Stimulated activated effector memory CD8-positive, alpha-beta T cell treated with anti-CD3 and anti-CD28 coated beads, Interleukin-12 subunit alpha, Interleukin-12 subunit beta, amount 100 ng/mL, for 72 hours (primary cell): ENCODE measurements at regions not wholly inside any gene's neighbourhood (a gene's known extent, or its start where the extent isn't known, plus 50 kb on each side); places are given as distances from the start of the nearest gene placed in this dataset.

Experiments
- ATAC-seq: fragments of 150-1000 bp; cut with Tn5 transposase; 2 replicates; pipeline ENCODE4 v1.10.0; 2021
- DNase-seq, 2 donors: peaks; one replicate each; pipeline ENCODE4 v3.0.0; 2021 to 2022; ENCODE audit warnings: low spot score in 2 of 2
- H3K27ac Mint-ChIP-seq: one replicate; pipeline ENCODE4 v1.8.0; 2022; ENCODE audit warnings: mild to moderate bottlenecking, mixed read lengths
- H3K36me3 Mint-ChIP-seq: one replicate; pipeline ENCODE4 v1.8.0; 2022; ENCODE audit warnings: mild to moderate bottlenecking, mixed read lengths
- H3K4me1 Mint-ChIP-seq: one replicate; pipeline ENCODE4 v1.8.0; 2022; ENCODE audit warnings: mixed read lengths
- H3K4me3 Mint-ChIP-seq: one replicate; pipeline ENCODE4 v1.8.0; 2022; ENCODE audit warnings: mild to moderate bottlenecking, mixed read lengths
- H3K9me3 Mint-ChIP-seq: one replicate; pipeline ENCODE4 v1.8.0; 2022; ENCODE audit warnings: mixed read lengths

DNA sequence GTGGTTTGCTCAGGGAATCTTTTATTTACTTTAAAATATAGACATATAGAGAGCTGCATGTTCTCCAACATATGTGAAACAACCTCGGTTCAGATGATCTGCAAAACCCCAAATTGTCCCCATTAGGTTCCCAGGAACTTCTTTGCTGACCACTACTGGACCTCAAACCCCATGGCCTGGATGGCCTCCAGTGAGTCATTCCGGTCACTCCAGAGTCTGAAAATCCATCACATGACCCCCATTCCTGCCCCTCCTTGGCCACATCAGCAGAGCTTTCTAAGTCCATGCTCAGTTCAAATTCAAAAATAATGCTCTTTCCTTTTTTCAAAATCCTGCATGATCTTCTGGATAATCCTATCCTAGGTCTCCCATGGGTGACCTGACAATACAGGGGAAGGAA is 271.0 kb downstream of the TNS1 start:
- no peak overlapping the region for H3K27ac Mint-ChIP-seq
- DNase-seq (no peak), ATAC-seq (no peak)
- H3K4me1 Mint-ChIP-seq, result peaks cover 8% of the 10 kb centered on the region
- no peaks in the 10 kb centered on the region for H3K36me3 Mint-ChIP-seq
- no peak overlapping the region for H3K4me3 Mint-ChIP-seq
- H3K9me3 Mint-ChIP-seq, result no peaks in the 10 kb centered on the region

DNA sequence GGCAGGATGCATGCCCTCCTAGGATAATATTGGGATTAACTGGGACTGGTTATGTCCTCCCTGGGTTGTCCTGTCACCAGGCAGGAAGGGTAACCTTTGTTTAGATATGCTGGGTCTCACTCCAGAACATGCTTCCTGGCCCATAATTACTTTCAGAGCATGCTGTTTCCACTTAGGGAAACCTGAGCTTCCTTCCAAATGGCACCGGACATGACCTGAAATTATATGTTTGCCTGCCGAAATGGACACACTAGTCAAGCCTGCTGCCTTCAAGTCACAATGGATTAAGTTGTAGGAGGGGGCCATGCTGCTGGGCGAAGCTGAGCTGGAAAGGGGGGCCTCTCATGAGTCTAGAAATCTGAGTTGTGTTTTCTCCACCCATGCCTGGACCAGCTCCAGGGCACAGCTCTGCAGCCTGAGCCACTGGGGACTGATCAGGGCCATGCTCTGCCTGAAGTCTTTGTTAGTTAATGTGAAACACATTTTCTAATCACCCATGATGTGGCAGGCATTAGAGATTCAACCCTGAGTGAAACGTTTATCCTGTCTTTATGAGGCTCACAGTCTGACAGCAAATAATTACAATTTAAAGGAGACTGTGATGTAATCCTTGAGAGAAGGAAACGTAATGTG is 273.3 kb downstream of the TNS1 start:
- H3K27ac Mint-ChIP-seq, result no peak overlapping the region
- no peaks in the 10 kb centered on the region for H3K36me3 Mint-ChIP-seq
- no peaks in the 10 kb centered on the region for H3K9me3 Mint-ChIP-seq
- H3K4me3 Mint-ChIP-seq, result no peak overlapping the region
- DNase-seq, result no peak
- no peak for ATAC-seq
- H3K4me1 Mint-ChIP-seq, result no peaks in the 10 kb centered on the region

DNA sequence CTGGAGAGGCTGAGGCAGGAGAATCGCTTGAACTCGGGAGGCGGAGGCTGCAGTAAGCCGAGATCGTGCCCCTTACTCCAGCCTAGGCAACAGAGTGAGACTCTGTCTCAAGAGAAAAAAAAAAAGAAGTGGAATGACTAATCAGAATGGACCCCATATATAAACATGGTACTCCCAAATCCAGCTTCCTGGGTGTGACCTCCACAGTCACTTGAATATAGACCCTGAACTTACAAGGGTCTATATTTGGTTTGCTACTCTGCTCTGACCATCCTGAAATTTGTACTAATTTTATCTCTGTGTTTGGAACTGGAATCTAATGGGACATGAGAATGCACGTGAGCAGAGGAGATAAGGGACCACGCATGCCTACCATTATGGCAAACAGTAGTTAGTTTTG is 275.0 kb downstream of the TNS1 start:
- Mint-ChIP-seq H3K4me3 (no peak overlapping the region), H3K27ac (no peak overlapping the region), H3K36me3 (no peaks in the 10 kb centered on the region), H3K4me1 (no peaks in the 10 kb centered on the region), H3K9me3 (no peaks in the 10 kb centered on the region)
- ATAC-seq, result no peak
- DNase-seq, result no peak

DNA sequence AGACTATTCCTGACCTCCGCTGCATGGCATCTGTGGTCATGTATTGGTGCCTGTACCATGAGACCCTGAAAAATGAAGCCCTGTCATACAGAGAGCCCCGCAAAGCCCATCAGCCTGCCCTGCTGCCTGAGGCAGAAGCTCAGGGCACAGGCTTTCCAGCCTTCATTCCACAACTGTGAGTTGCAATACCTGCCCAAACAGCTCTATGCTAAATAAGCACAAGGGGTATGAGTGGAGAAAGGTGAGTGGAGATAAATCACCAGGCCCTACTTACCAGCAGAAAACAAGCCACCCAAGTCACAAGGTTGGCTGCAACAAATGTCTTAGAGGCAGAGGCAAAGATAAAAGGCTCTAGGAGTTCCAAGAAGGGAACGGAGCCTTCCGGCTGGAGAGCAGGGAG is 277.4 kb downstream of the TNS1 start:
- Mint-ChIP-seq H3K27ac (no peak overlapping the region), H3K36me3 (no peaks in the 10 kb centered on the region), H3K4me1 (no peaks in the 10 kb centered on the region), H3K9me3 (no peaks in the 10 kb centered on the region), H3K4me3 (no peak overlapping the region)
- ATAC-seq (no peak), DNase-seq (no peak)

DNA sequence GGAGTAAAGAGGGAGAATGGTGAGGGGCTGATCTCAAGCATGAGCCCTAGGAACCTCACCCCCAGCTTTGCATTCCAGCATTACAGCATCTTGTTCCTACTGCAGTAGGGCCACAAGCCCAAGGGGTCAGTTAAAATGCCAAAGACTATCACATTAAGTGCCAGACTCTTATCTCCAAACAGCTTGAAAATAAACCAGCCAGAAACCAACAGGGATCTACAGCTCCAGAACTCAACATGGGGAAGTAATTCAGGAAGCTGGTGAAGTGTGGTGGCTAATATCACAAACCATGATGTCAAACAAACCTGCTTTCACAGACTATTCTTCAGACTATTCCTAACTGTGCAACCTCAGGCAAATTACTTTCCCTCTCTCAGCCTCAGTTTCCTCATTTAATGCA is 278.3 kb downstream of the TNS1 start:
- Mint-ChIP-seq H3K36me3 (no peaks in the 10 kb centered on the region), H3K27ac (no peak overlapping the region), H3K4me1 (no peaks in the 10 kb centered on the region), H3K4me3 (no peak overlapping the region), H3K9me3 (no peaks in the 10 kb centered on the region)
- ATAC-seq (no peak), DNase-seq (no peak)

DNA sequence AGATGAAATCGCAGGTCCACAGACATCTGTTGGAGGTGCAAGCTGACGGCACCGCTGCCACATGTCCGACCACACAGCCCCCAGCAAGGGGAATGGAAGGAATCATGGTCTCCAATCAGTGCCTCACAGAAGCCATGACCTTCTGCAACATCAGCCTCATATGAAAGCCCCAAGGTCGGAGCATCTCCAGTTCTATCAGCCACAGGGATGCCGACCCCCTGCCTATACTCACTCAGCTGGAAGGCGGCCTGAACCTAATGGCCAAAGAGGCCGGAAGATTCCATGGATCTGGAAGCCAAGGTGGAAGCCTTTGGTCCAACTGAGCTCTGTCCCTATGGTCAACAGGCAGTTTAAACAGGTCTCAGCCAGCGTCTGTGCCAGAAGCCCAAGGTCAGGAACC is 278.8 kb downstream of the TNS1 start:
- Mint-ChIP-seq H3K27ac (no peak overlapping the region), H3K4me3 (no peak overlapping the region), H3K9me3 (no peaks in the 10 kb centered on the region), H3K36me3 (no peaks in the 10 kb centered on the region), H3K4me1 (no peaks in the 10 kb centered on the region)
- no peak for ATAC-seq
- DNase-seq, result no peak

DNA sequence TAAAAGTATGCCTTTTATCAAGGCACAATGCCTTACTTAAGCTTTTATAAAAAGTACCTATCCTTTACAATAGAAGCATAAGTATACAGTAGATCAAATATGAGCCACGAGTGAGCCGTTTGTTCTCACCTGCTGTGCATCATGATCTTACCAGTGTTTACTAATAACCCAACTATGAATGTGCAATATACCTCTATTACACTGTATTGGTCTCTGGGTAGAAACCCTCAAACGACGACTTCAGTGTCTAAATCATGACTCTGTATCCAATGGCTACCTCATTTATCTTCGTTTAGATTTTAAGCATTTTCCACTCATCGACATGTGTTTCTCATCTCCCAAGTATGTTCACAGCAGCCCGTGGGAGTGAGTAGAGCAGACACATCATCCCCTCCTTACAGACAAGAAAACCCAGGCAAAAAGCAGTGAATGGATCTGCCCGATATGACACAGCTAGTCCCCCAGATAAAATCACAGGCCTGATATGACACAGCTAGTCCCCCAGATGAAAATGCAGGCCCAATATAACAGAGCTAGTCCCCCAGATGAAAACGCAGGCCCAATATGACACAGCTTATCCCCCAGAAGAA is 279.8 kb downstream of the TNS1 start:
- Mint-ChIP-seq H3K27ac (no peak overlapping the region), H3K36me3 (no peaks in the 10 kb centered on the region), H3K9me3 (no peaks in the 10 kb centered on the region), H3K4me3 (no peak overlapping the region), H3K4me1 (no peaks in the 10 kb centered on the region)
- ATAC-seq (peak; percentile 31), DNase-seq (no peak)

DNA sequence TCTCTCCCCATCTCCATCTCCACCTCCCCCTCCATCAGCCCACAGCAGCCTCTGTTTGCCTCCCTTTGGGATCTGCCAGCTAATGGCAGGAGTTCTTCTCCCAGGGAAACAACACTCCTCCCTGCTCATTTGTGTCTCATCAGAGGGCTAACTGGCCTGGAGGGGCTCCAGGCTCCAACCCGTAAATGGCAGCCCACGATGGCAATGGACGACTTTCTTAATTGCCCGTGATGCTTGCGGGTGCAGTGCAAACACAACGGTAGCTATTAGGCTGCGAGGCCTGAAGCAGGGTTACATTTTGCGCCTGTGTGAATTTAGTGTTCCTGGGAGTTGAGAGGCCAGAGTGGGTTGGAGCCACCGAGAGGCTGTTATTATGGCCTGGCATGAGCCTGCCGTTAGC is 285.1 kb downstream of the TNS1 start:
- H3K36me3 Mint-ChIP-seq, result no peaks in the 10 kb centered on the region
- no peaks in the 10 kb centered on the region for H3K9me3 Mint-ChIP-seq
- no peak overlapping the region for H3K27ac Mint-ChIP-seq
- H3K4me3 Mint-ChIP-seq, result no peak overlapping the region
- no peak for DNase-seq
- peaks cover 5% of the 10 kb centered on the region for H3K4me1 Mint-ChIP-seq
- no peak for ATAC-seq

DNA sequence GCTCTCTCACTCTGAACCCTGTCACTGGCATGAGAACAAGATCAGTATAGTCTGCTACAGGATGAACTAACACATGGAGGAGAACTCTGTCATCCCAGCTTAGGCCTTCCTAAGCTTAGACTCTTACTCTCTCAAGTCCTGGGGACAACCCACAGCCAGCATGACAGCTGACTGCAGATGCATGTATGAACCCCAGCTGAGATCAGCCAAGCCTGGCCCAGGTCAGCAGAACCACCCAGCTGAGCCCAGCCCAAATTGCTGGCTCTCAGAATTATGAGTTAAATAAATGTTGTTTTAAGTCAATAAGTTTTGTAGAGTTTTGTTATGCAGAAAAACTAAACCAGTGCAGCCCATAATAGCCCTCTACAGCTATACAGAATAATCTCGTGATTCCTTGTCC is 287.3 kb downstream of the TNS1 start:
- ATAC-seq (no peak), DNase-seq (no peak)
- no peak overlapping the region for H3K4me3 Mint-ChIP-seq
- no peaks in the 10 kb centered on the region for H3K36me3 Mint-ChIP-seq
- peaks cover 5% of the 10 kb centered on the region for H3K4me1 Mint-ChIP-seq
- H3K27ac Mint-ChIP-seq, result no peak overlapping the region
- H3K9me3 Mint-ChIP-seq, result no peaks in the 10 kb centered on the region

DNA sequence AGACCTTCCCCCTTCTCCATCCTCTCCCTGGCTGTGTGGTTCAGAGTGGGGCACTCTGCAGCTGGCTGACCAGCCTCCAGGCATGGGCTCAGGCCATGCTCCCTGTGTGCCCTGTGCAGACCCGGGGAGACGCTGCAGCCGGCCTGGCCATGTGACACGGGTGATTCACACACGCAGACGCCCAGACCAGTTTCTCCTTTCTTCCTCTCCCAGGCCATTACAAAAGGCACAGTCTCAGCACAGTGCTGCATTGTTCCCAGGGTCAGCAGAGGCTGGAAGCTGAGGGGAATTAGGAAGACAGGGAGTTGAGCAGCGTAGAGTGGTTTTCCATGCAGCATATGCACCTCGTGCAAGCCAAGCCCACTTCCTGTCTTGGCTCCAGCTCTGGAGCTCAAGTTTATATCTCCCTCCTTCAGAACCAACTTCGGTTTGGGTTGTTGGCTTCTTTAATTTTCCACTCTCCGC is 288.5 kb downstream of the TNS1 start:
- Mint-ChIP-seq H3K27ac (no peak overlapping the region), H3K36me3 (no peaks in the 10 kb centered on the region), H3K4me3 (no peak overlapping the region), H3K4me1 (peaks cover 5% of the 10 kb centered on the region), H3K9me3 (no peaks in the 10 kb centered on the region)
- no peak for ATAC-seq
- no peak for DNase-seq

DNA sequence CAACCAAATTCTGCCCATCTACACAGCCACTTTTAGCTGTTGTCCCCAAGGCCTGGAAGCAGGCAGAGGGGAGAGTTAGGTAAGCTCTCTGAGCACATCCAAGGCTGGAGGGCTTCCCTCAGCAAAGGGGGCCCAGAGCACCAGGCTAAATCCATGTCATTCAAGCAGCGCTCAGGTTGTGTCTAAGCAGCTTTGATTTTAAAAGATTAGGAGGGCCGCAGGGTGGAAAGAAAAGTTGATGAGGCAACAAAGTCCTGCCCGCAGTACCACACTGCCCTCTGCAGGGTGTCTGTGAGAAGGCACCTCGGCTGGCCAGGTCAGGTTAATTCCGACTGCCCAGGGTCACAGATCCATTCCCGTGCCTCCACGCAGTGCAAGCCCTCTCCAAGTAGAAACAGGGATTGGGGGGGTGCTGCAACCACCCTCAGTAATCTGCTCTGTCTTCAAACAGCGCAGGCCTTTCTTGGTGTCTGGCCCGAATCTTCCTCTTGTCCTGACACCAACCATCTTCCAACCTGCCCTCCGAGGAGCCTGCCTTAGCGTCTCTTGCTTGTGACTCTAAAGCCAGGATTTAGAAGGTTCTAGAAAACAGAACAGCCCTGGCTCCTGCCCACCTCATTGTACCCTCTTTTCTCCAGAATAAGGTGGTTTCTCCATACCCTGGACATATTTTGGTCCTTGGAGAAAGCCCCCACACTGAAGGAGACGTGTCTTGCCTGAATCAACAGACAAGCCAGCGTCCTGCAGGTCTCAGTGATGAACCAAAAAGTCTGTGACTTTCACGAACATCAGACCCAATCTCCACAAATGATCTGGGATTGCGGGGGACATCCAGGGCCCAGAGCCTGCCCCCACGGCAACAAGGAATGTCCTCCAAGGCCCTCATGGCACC is 289.2 kb downstream of the TNS1 start:
- Mint-ChIP-seq H3K36me3 (no peaks in the 10 kb centered on the region), H3K9me3 (no peaks in the 10 kb centered on the region), H3K4me3 (no peak overlapping the region), H3K27ac (no peak overlapping the region), H3K4me1 (peaks cover 5% of the 10 kb centered on the region)
- DNase-seq (peak; percentile 64 to 87), ATAC-seq (peak; percentile 63)

DNA sequence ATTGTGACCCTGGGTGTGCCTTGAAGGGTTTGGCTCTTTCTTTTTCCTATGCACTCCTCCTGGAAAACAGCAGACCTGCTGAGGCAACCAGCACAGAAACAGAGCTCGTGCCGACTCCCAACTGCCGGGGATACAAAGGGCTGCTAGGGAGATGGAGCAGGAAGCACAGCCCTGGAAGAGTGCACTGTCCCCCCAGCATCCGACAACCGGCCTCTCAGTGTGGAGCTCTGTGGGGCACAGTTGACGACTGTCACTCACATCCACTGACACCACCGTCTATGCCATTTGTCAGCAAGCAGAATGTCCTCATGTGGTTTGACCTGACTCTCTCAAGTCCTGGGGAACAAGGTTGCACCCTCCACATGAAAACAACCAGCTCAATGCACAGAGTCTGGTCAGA is 290.4 kb downstream of the TNS1 start:
- peaks cover 5% of the 10 kb centered on the region for H3K4me1 Mint-ChIP-seq
- no peak for ATAC-seq
- DNase-seq, result no peak
- H3K9me3 Mint-ChIP-seq, result no peaks in the 10 kb centered on the region
- H3K36me3 Mint-ChIP-seq, result no peaks in the 10 kb centered on the region
- no peak overlapping the region for H3K4me3 Mint-ChIP-seq
- H3K27ac Mint-ChIP-seq, result no peak overlapping the region

DNA sequence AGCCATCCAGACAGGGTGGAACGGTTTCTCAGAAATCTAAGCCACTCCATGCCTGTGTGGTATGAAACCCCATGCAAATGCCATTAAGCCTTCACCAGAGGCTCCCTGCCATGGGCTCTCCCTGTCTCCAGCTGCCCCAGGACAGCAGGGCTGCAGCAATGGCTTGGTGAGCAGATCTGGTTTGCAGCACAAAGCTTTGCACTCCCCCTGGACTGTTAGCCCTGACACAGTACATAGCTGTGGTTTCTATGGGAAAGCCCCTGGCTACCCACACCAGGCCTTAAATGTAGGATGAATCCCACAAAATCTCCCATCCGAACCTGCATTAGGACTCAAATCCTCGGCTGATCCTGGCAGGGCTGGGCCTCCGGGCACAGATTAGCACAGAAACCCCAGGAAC is 291.6 kb downstream of the TNS1 start:
- no peak for ATAC-seq
- H3K9me3 Mint-ChIP-seq, result no peaks in the 10 kb centered on the region
- no peak overlapping the region for H3K27ac Mint-ChIP-seq
- DNase-seq, result no peak
- peaks cover 5% of the 10 kb centered on the region for H3K4me1 Mint-ChIP-seq
- H3K36me3 Mint-ChIP-seq, result no peaks in the 10 kb centered on the region
- no peak overlapping the region for H3K4me3 Mint-ChIP-seq

DNA sequence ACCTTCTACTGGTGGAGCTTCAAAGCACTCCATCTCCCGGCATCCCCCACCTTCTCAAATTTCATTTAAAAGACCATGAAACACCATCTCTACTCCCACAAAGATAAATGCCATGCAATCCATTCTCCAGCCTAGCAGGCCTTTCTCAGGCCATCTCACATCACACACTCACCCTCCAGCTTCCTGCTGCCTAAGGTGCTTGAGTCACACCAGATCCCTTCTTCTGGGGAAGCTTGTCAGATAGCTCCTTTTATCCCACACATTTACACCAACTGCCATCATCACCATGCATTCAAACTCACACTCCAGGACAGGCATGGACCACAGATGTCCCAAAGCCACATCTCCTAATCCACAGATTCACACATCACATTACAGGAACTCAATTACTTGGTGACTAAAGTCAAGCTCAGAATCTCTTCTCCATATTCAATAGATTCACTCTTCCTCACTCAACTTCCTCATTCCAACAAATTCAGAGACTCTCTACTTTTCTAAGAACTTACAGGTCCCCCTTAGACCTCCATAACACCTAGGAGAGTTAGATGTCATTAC is 292.5 kb downstream of the TNS1 start:
- Mint-ChIP-seq H3K4me3 (no peak overlapping the region), H3K9me3 (no peaks in the 10 kb centered on the region), H3K36me3 (no peaks in the 10 kb centered on the region), H3K27ac (no peak overlapping the region), H3K4me1 (peaks cover 5% of the 10 kb centered on the region)
- ATAC-seq, result no peak
- no peak for DNase-seq

DNA sequence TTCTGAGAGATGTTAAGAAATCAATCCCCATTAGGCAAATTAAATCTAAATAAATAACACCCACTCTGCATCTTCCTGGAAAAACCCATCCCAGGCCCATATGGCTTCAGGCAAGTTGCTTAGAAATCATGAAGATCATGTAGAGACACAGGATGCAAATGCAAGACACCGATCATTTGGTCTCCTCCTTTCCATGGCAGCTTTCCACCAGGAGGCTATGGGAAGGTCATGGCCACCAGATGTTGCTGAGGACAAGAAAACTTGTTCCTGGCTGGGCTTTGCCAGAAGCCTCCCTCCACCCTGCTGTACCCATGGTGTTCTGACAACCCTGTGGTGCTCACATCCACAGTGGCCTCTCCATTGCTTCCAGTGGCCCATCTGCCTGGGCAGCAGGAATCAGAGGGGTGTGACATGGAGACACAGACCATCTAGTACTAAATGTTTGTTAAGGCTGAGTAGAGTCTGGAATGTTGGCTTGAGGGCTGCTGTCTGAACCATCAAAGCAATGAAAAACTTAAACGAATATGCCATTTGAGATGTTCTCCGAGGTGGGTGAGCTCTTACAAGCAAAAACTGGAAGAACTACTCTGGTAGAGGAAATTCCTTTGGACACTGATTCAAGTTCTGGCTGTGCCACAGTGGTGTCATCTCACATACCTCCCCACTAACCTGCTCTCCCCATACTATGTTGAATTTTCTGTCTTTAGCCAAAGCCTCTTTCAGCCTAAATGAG is 293.2 kb downstream of the TNS1 start:
- no peak overlapping the region for H3K27ac Mint-ChIP-seq
- no peaks in the 10 kb centered on the region for H3K36me3 Mint-ChIP-seq

More for the DNA sequence above, 293.2 kb downstream of the TNS1 start:
- no peaks in the 10 kb centered on the region for H3K9me3 Mint-ChIP-seq
- ATAC-seq, result no peak
- H3K4me1 Mint-ChIP-seq, result peaks cover 5% of the 10 kb centered on the region
- no peak for DNase-seq
- no peak overlapping the region for H3K4me3 Mint-ChIP-seq
